ENCODE measurements at regions not wholly inside any gene's neighbourhood (a gene's known extent, or its start where the extent isn't known, plus 50 kb on each side); places are given as distances from the start of the nearest gene placed in this dataset.

DNA sequence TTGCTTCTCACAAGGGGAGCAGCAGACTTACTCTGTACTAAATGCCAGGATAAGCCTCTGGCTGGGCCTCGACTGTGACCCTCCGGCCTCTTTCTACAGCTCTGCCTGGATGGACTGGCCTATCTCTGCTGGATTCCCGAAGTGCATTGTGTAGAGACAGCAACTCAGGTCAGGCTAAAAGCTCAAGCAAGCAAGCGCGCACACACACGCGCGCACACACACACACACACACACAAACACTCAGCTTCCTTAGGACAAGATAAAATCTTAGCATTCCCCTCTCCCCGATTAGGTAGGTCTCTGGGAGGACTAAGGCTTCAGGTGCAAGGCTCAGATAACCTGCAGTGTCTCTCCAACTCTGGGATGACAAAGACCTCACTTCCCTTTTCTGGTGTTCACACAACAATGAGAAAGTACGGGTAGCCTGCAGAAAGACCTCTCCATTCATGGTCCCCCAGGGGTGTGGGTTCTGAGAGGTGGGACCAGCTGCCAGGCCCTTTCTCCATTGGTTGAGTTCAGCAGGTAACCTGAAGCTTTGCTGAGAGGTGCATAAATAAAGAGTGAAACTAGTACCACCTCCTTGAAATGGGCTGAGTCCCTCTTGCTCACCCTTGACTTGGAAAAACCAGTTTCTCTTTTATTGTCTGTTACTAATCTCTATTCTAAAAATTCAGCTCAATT is 155.1 kb upstream of the CAMK1G start:
- TF ChIP-seq LEF1 (IDR thresholded peaks at IDR 0.05; ENCODE audit: borderline replicate concordance) (no peak), FOXK2 (IDR thresholded peaks at IDR 0.05) (no peak), FOXM1 (IDR thresholded peaks at IDR 0.05; ENCODE audit: borderline replicate concordance) (no peak), SP1 (IDR thresholded peaks at IDR 0.05) (no peak), BHLHE40 (IDR thresholded peaks at IDR 0.05; ENCODE audit: borderline replicate concordance) (no peak), FOXA1 (IDR thresholded peaks at IDR 0.05) (no peak), ARNT (IDR thresholded peaks at IDR 0.05) (no peak), SUZ12 (IDR thresholded peaks at IDR 0.05) (no peak)
- TF ChIP-seq, protein P1, sequence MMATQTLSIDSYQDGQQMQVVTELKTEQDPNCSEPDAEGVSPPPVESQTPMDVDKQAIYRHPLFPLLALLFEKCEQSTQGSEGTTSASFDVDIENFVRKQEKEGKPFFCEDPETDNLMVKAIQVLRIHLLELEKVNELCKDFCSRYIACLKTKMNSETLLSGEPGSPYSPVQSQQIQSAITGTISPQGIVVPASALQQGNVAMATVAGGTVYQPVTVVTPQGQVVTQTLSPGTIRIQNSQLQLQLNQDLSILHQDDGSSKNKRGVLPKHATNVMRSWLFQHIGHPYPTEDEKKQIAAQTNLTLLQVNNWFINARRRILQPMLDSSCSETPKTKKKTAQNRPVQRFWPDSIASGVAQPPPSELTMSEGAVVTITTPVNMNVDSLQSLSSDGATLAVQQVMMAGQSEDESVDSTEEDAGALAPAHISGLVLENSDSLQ (IDR thresholded peaks at IDR 0.05), result no peak
